CD4-positive, alpha-beta T cell treated with Interleukin-21 for 1 hour (primary cell): ENCODE measurements at regions not wholly inside any gene's neighbourhood (a gene's known extent, or its start where the extent isn't known, plus 50 kb on each side); places are given as distances from the start of the nearest gene placed in this dataset.

Experiments
- DNase-seq: peaks from one replicate; pipeline ENCODE4 v3.0.0-alpha.2; 2020

GRCh38 chr5:31048282-31049270 lies 144.9 kb upstream of the CDH6 start:
- DNase-seq: no peak

GRCh38 chr5:31047621-31048020 lies 145.9 kb upstream of the CDH6 start:
- DNase-seq: no peak

- no peak for DNase-seq
Measured at GRCh38 chr5:31047007-31047406, 146.5 kb upstream of the CDH6 start.

- no peak for DNase-seq
Measured at GRCh38 chr5:31036411-31036810, 157.1 kb upstream of the CDH6 start.

GRCh38 chr5:31033295-31033694 lies 160.2 kb upstream of the CDH6 start:
- no peak for DNase-seq

- no peak for DNase-seq
Measured at GRCh38 chr5:31029925-31030324, 163.6 kb upstream of the CDH6 start.

- DNase-seq: no peak
Measured at GRCh38 chr5:31027721-31028120, 165.8 kb upstream of the CDH6 start.

- no peak for DNase-seq
Measured at GRCh38 chr5:31023105-31023504, 170.4 kb upstream of the CDH6 start.

- no peak for DNase-seq
Measured at GRCh38 chr5:31021181-31021624, 172.3 kb upstream of the CDH6 start.

- DNase-seq: no peak
Measured at GRCh38 chr5:31008231-31008630, 185.3 kb upstream of the CDH6 start.

- no peak for DNase-seq
Measured at GRCh38 chr5:31007672-31008071, 185.8 kb upstream of the CDH6 start.

- DNase-seq: no peak
Measured at GRCh38 chr5:31000287-31000686, 193.2 kb upstream of the CDH6 start.

GRCh38 chr5:30997681-30998080 lies 195.8 kb upstream of the CDH6 start:
- DNase-seq: no peak

- no peak for DNase-seq
Measured at GRCh38 chr5:30994902-30995301, 198.6 kb upstream of the CDH6 start.

- DNase-seq: no peak
Measured at GRCh38 chr5:30994176-30994575, 199.3 kb upstream of the CDH6 start.

- no peak for DNase-seq
Measured at GRCh38 chr5:30991462-30991861, 202.0 kb upstream of the CDH6 start.

GRCh38 chr5:30981576-30981975 lies 211.9 kb upstream of the CDH6 start:
- DNase-seq: no peak

GRCh38 chr5:30968971-30969370 lies 224.5 kb upstream of the CDH6 start:
- no peak for DNase-seq

GRCh38 chr5:30960036-30960435 lies 233.4 kb upstream of the CDH6 start:
- DNase-seq: no peak

- no peak for DNase-seq
Measured at GRCh38 chr5:30959238-30959637, 234.2 kb upstream of the CDH6 start.

GRCh38 chr5:30957591-30957990 lies 235.9 kb upstream of the CDH6 start:
- DNase-seq: no peak

- no peak for DNase-seq
Measured at GRCh38 chr5:30956251-30956650, 237.2 kb upstream of the CDH6 start.

- no peak for DNase-seq
Measured at GRCh38 chr5:30937070-30937469, 256.4 kb upstream of the CDH6 start.

- no peak for DNase-seq
Measured at GRCh38 chr5:30933599-30933998, 259.9 kb upstream of the CDH6 start.
